Ishikawa (cell line): ENCODE measurements at regions not wholly inside any gene's neighbourhood (a gene's known extent, or its start where the extent isn't known, plus 50 kb on each side); places are given as distances from the start of the nearest gene placed in this dataset.

Experiments
- RAD21 ChIP-seq: IDR thresholded peaks from 2 replicates; pipeline ENCODE4 v1.6.1; 2012; ENCODE audit warnings: low read depth
- TEAD4 ChIP-seq: IDR thresholded peaks from 2 replicates; pipeline ENCODE4 v1.6.1; 2012
- USF1 ChIP-seq: IDR thresholded peaks from 2 replicates; pipeline ENCODE4 v1.6.1; 2012

DNA sequence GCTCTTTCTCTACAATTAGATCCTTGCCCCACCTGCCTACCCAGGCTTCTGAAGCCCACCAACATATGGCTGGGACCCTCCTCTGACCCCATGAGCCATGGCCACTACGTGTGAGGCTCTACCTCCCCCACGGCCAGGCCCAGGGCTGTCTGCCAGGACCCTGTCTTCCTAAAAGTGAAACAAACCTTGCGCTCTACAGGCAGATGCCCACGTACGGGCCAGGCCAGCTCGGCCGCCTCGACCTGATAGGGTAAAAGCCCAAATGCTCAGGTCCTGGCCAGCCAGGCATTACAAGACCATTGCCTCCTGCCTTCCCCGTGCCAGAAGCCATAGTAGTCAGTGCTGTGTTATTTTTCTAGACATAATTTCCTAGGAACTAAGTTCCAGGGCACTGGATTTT, 1496.4 kb downstream of the BRD1 start:
- TF ChIP-seq TEAD4 (no peak), USF1 (no peak), RAD21 (no peak)
